BLaER1 (cell line): ENCODE measurements at regions not wholly inside any gene's neighbourhood (a gene's known extent, or its start where the extent isn't known, plus 50 kb on each side); places are given as distances from the start of the nearest gene placed in this dataset.

Experiments
- H3K27ac ChIP-seq: shearing (Covaris generic); formaldehyde crosslinking; 2 replicates; pipeline ENCODE4 v1.8.1; 2022
- H3K27me3 ChIP-seq: shearing (Covaris generic); formaldehyde crosslinking; 2 replicates; pipeline ENCODE4 v1.8.1; 2022
- H3K36me3 ChIP-seq: shearing (Covaris generic); formaldehyde crosslinking; 2 replicates; pipeline ENCODE4 v1.8.1; 2022
- H3K4me1 ChIP-seq: shearing (Covaris generic); formaldehyde crosslinking; 2 replicates; pipeline ENCODE4 v1.8.1; 2022
- H3K4me2 ChIP-seq: shearing (Covaris generic); formaldehyde crosslinking; 2 replicates; pipeline ENCODE4 v1.8.1; 2022
- H3K4me3 ChIP-seq: shearing (Covaris generic); formaldehyde crosslinking; 2 replicates; pipeline ENCODE4 v1.8.1; 2022
- H3K9ac ChIP-seq: shearing (Covaris generic); formaldehyde crosslinking; 2 replicates; pipeline ENCODE4 v1.8.1; 2022
- H3K9me3 ChIP-seq: shearing (Covaris generic); formaldehyde crosslinking; 2 replicates; pipeline ENCODE4 v1.8.1; 2022
- H4K20me1 ChIP-seq: shearing (Covaris generic); formaldehyde crosslinking; 2 replicates; pipeline ENCODE4 v1.8.1; 2022
- Cebpa-rat ChIP-seq: shearing (Covaris generic); IDR thresholded peaks from 2 replicates; pipeline ENCODE4 v1.8.1; 2022

- H3K4me1 ChIP-seq: 0 out of 2 replicates have a peak, but pooled peaks cover 6% of the 10 kb centered on the region
- H3K4me3 ChIP-seq: no peak overlapping the region
- no peaks in the 10 kb centered on the region for H3K9me3 ChIP-seq
- H3K27ac ChIP-seq: no peak overlapping the region
- no peak overlapping the region for H3K4me2 ChIP-seq
- H4K20me1 ChIP-seq: no peaks in the 10 kb centered on the region
- no peaks in the 10 kb centered on the region for H3K27me3 ChIP-seq
- TF ChIP-seq Cebpa-rat: no peak
- no peaks in the 10 kb centered on the region for H3K36me3 ChIP-seq
- no peak overlapping the region for H3K9ac ChIP-seq
Observed at GRCh38 chr9:115209601-115210306, 91.8 kb upstream of the TNC start.

DNA sequence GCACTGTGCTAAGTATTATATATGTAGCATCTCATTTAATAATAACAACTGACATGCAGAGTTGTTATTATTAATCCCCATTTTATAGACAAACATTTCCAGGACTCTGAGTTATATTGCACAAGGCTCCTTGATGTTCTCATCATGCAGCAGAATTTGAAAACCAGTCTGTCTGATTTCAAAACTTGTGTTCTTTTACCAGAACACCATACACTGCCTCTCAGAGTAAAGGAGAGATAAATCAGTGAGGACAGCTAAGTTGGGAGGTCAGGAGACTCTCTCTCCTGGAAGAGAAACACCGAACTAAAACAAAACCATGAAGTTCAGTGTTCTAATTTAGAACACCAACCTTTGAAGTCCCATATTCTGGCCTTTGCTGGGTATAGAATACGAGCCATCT lies 92.7 kb upstream of the TNC start:
- H4K20me1 ChIP-seq: no peaks in the 10 kb centered on the region
- TF ChIP-seq Cebpa-rat: no peak
- H3K4me3 ChIP-seq: no peak overlapping the region
- no peaks in the 10 kb centered on the region for H3K36me3 ChIP-seq
- no peaks in the 10 kb centered on the region for H3K27me3 ChIP-seq
- 0 out of 2 replicates have a peak, but pooled peaks cover 6% of the 10 kb centered on the region for H3K4me1 ChIP-seq
- no peaks in the 10 kb centered on the region for H3K9me3 ChIP-seq
- H3K27ac ChIP-seq: no peak overlapping the region
- no peak overlapping the region for H3K9ac ChIP-seq
- no peak overlapping the region for H3K4me2 ChIP-seq

DNA sequence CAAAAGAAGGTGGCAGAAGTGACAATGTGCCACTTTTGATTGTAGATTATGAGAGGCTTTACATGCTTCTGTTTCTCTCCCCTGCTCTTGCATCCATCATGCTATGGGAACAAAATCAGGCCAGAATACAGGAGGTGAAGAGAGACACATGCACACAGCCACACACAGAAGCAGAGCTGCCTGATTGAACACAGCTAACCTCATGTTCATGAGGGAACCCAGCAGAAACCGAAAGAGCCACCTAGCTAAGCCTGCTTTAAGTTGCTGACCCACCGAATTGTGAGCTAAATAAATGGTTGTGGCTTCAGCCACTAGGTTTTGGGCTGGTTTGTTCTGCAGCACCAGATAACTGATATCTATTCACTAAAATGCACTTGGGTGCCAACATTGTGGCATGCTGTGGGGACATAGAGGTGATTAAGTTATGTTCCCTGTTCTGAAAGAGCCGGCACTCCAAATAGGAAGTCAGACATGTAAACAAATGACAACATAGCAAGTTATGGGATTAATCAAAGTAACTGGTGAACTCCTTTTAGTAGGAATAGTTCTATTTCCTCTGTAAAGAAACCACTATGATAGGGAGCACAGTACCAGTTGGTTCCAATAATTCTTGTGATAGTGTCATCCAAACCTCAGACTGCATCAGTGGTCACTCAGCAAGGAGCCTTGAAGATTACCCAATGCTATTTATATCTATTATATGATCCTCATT lies 93.6 kb upstream of the TNC start:
- Histone ChIP-seq H3K9ac (no peak overlapping the region), H3K27ac (no peak overlapping the region), H3K4me3 (no peak overlapping the region), H3K4me2 (no peak overlapping the region), H3K4me1 (0 out of 2 replicates have a peak, but pooled peaks cover 6% of the 10 kb centered on the region), H4K20me1 (no peaks in the 10 kb centered on the region), H3K27me3 (no peaks in the 10 kb centered on the region), H3K36me3 (no peaks in the 10 kb centered on the region), H3K9me3 (no peaks in the 10 kb centered on the region)
- no peak for TF ChIP-seq Cebpa-rat

DNA sequence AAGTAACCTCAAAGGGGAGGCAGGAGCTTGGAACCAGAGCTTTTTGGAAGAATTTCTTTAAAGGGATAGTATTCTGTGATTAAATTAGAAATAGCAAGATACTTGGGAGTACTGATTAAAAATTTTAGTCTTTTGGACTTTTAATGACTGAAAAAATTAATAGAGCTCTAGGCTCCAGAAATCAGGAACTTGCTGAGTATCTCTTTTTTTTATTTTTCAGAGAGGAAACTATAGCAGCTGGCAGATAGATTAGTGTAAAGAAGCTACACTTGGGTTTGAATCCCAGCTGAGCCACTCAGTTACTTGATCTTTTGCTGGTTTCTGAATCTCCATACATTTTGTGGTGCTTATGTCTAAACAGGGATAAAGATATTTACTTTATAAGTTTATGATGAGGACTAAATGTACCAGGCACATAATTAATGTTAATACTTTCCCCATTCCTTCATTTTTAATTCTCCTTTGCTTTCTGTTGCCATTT lies 94.2 kb upstream of the TNC start:
- Histone ChIP-seq H3K4me1 (0 out of 2 replicates have a peak, but pooled peaks cover 6% of the 10 kb centered on the region), H4K20me1 (no peaks in the 10 kb centered on the region), H3K9me3 (no peaks in the 10 kb centered on the region), H3K27ac (no peak overlapping the region), H3K27me3 (no peaks in the 10 kb centered on the region), H3K4me2 (no peak overlapping the region), H3K4me3 (no peak overlapping the region), H3K9ac (no peak overlapping the region), H3K36me3 (no peaks in the 10 kb centered on the region)
- TF ChIP-seq Cebpa-rat: no peak

DNA sequence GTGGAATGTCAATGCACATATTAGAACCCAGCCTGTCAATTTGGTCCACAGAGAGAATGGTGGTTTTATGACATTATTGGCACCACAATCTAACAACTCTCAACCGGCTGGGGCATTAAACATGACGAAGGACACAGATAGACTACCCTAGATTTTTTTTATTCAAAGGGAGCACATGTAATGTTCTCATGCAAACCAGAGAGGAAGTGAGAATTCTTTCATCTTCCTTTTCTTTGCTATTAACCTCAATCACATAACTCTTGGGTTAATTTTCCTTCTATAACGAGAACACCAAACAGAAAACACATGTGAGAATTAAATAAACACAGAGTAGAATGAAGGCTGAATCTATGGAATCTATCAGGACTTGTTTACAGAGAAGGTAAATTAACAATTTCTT lies 94.9 kb upstream of the TNC start:
- Histone ChIP-seq H3K9me3 (no peaks in the 10 kb centered on the region), H3K27me3 (no peaks in the 10 kb centered on the region), H4K20me1 (no peaks in the 10 kb centered on the region), H3K36me3 (no peaks in the 10 kb centered on the region), H3K4me3 (no peak overlapping the region), H3K4me2 (no peak overlapping the region), H3K9ac (no peak overlapping the region), H3K4me1 (0 out of 2 replicates have a peak, but pooled peaks cover 6% of the 10 kb centered on the region), H3K27ac (no peak overlapping the region)
- no peak for TF ChIP-seq Cebpa-rat

- Histone ChIP-seq H3K9ac (no peak overlapping the region), H3K36me3 (no peaks in the 10 kb centered on the region), H4K20me1 (no peaks in the 10 kb centered on the region), H3K4me3 (no peak overlapping the region), H3K27ac (no peak overlapping the region), H3K4me2 (no peak overlapping the region), H3K4me1 (0 out of 2 replicates have a peak, but pooled peaks cover 6% of the 10 kb centered on the region), H3K9me3 (no peaks in the 10 kb centered on the region), H3K27me3 (no peaks in the 10 kb centered on the region)
- TF ChIP-seq Cebpa-rat: no peak
Observed at GRCh38 chr9:115213818-115214334, 95.9 kb upstream of the TNC start.

DNA sequence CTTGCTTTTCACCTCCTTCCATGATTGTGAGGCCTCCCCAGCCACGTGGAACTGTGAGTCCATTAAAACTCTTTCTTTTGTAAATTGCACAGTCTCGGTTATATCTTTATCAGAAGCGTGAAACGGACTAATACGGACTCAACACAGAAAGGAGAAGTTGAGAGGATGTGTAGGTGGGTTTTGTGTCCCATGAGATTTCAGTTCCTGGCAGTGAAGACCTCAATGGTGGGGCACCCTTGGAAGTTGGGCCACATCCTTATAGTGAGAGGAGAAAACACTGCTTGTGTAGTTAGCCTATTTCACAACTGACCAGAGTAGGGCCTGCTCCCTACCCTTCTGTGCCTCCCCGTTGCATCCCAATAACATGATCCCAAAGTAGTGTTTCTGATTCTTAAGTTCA lies 98.9 kb upstream of the TNC start:
- Histone ChIP-seq H3K36me3 (no peaks in the 10 kb centered on the region), H3K4me2 (no peak overlapping the region)

DNA sequence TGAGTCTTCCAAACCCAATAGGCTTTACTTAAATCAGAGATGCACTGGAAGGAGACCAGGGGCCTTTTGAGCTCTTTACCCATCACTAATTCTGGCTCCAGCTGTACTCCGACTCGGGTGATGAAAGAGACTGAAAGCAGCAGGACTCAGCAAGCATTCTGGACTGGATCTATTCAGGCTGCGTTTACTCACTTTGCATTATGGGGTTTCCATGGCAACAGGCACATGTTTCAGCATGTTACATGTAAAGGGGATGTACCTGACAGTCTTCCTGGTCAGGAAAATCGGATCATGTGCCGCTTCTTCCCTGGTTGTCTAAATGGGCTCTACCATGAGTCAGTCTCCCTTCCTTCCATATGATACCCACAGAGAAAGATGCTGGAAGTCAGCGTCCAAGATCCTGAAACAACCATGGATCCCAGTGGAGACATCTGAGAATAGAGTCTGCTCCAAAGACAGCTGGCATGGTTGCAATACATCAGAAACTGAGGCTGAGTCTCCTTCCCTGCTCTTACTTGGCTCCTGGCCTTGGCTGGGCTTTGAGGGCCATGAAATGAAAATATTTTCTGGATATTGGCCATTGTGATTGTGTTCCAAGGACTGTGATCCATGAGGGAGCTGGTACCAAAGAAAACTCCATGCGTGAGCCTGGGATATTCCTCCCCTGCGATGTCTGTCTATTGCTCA lies 102.5 kb upstream of the TNC start:
- no peak for TF ChIP-seq Cebpa-rat
- Histone ChIP-seq H3K36me3 (no peaks in the 10 kb centered on the region), H3K4me3 (no peak overlapping the region), H4K20me1 (no peaks in the 10 kb centered on the region), H3K4me2 (no peak overlapping the region), H3K27me3 (no peaks in the 10 kb centered on the region), H3K27ac (no peak overlapping the region), H3K9ac (no peak overlapping the region), H3K4me1 (no peaks in the 10 kb centered on the region), H3K9me3 (no peaks in the 10 kb centered on the region)

More for the DNA sequence above, 98.9 kb upstream of the TNC start:
- Histone ChIP-seq H4K20me1 (no peaks in the 10 kb centered on the region), H3K4me3 (no peak overlapping the region), H3K9ac (no peak overlapping the region), H3K27ac (no peak overlapping the region), H3K27me3 (no peaks in the 10 kb centered on the region), H3K9me3 (no peaks in the 10 kb centered on the region), H3K4me1 (0 out of 2 replicates have a peak, but pooled peaks cover 6% of the 10 kb centered on the region)
- TF ChIP-seq Cebpa-rat: no peak

- H3K4me2 ChIP-seq: no peak overlapping the region
- no peak overlapping the region for H3K9ac ChIP-seq
- H3K9me3 ChIP-seq: no peaks in the 10 kb centered on the region
- no peaks in the 10 kb centered on the region for H3K36me3 ChIP-seq
- H3K27ac ChIP-seq: no peak overlapping the region
- H3K4me3 ChIP-seq: no peak overlapping the region
- H3K27me3 ChIP-seq: no peaks in the 10 kb centered on the region
- no peak for TF ChIP-seq Cebpa-rat
- H3K4me1 ChIP-seq: no peaks in the 10 kb centered on the region
- H4K20me1 ChIP-seq: no peaks in the 10 kb centered on the region
Observed at GRCh38 chr9:115223471-115223870, 105.5 kb upstream of the TNC start.
